ENCODE measurements at regions not wholly inside any gene's neighbourhood (a gene's known extent, or its start where the extent isn't known, plus 50 kb on each side); places are given as distances from the start of the nearest gene placed in this dataset.

GRCh38 chr21:14722841-14723483, 176.8 kb upstream of the SAMSN1 start:
- no peak for DNase-seq (ENCODE audit: low read depth)

GRCh38 chr21:14720237-14720636, 174.1 kb upstream of the SAMSN1 start:
- no peak for DNase-seq (ENCODE audit: low read depth)

- no peak for DNase-seq (ENCODE audit: low read depth)
These were observed 172.8 kb upstream of the SAMSN1 start for GRCh38 chr21:14718951-14719350.

DNA sequence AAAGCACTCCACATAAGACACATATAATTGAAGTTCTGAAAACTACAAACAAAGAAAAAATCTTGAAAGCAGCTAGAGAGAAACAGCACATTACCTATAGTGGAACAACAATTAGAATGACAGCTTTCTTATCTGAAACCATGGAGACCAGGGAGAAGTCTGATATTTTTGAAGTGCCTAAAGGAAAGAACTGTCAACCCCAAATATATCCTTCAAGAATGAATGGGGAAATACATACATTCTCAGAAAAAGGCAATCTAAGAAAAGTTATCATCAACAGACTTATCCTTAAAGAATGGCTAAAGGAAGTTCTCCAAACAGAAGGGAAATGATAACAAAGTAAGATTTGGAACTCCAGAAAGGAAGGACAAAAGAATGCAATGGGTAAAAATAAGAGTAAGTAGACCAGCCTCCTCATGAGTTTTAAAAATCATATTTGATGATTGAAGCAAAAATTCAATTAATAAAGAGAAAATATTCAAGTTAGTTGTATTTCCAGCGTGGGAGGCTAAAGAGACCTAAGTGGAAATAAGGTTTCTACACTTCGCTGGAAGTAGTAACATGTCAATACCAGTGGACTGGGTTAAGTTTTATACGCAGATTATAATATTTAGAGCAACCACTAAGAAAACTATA, 170.8 kb upstream of the SAMSN1 start:
- no peak for DNase-seq (ENCODE audit: low read depth)

- DNase-seq (ENCODE audit: low read depth) = no peak
These were observed 167.0 kb upstream of the SAMSN1 start for GRCh38 chr21:14713109-14713508.

GRCh38 chr21:14712121-14712715, 166.1 kb upstream of the SAMSN1 start:
- no peak for DNase-seq (ENCODE audit: low read depth)

DNA sequence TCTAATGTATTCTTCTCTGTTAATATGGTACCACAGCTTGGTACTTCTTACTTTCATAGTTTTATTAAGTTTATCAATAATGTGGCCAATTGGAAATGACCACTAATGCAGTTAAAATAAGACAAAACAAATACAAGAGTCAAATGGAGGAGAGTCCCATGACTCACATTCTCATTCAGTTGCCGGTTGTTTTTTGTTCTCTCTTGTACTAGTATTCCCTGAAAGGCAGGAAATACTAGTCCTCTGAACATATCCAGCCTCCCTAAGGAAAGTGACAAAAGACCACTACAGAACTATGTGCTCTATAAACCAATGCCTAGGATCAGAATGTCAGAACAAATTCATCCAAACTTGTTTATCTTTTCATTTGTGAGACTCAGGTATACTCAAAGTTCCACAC, 165.2 kb upstream of the SAMSN1 start:
- no peak for DNase-seq (ENCODE audit: low read depth)

GRCh38 chr21:14707511-14708020, 161.5 kb upstream of the SAMSN1 start:
- no peak for DNase-seq (ENCODE audit: low read depth)

DNA sequence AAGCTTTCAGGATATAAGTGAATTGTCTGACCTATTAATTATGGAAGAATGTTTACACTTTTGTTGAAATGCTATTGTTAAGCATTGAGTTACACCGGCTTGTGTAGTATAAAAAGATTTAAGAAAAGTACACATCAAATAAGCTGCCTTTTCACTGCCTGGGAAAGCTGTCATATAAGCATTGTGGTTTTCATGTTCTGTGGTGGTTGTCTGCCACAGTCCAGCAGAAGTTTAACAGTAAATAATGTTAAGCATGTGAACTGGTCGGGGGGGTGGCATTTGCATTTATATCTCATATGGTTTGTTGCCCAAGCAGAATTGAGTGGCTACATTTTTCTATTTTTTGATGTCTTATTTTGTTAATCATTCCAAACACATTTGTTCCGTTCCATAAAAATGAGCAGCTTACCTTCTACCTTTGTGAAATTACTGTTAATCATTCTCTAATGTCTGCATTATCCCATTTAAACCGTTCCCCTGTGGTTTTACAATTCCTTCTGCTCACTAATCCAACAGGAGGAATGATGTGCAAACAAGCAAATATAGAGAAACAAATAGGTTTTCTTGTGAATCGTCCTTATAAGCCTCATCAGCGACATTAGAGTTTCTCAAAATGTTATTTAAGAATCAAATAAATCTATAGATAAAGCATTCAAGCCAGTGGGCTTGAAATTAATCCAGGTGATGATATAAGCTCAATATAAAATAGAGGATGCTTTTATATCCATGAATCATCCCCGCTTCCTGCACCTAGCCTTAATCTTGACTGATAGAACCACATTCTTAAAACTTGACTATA, 160.8 kb upstream of the SAMSN1 start:
- no peak for DNase-seq (ENCODE audit: low read depth)

GRCh38 chr21:14699433-14700407, 153.6 kb upstream of the SAMSN1 start:
- no peak for DNase-seq (ENCODE audit: low read depth)

DNA sequence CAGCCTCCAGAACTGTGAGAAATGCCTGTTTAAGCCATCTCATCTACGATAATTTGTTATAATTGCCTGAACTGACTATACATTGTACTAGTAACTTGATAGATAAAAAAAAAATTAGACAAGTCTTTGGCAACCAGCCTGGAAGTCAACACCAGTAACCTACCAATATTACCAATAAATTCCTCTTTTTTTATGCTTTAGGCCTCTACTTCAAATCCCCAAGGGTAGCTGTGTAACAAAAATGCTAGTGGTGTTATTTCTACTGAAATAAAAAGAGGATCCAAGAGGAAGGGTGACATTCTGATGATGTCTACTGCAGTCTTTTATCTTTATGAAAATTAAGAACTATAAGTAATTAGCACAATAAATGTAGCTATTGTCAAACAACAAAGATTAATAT, 151.7 kb upstream of the SAMSN1 start:
- no peak for DNase-seq (ENCODE audit: low read depth)

DNA sequence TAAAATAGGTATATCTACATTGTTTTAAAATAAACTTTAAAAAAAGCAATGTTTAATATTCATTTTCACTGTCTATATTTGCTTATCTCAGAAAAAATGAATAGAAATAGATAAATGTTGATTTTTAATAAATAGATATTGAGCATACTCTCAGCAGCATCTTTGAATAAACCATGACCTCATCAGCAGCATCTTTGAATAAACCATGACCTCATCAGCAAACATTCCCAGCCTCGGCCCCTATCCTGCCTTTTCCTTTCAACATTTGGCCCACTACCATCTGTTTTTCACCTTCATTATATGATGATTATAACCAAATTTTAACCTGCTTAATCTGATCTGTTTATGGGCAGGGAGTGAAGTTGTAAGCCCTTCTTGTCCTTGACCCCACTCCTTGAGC, 148.7 kb upstream of the SAMSN1 start:
- DNase-seq (ENCODE audit: low read depth) = no peak

DNA sequence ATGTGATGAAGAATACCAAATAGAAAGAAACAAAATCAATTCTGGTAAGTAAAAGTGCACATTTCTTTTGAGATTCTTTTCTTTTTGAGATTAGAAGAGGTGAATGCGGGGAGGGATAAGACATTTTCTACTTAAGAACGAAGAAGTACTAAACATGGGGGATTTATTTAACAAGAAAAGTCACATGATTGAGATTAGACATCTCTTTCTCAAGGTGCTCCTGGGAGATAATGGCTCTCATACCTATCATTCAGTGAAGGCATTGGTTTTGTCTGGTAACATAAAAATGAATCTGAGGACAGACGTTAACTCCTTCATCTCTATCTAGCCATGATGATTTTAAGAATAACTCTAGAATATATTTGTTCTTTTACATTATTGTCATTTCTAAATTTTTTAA, 147.9 kb upstream of the SAMSN1 start:
- no peak for DNase-seq (ENCODE audit: low read depth)

- DNase-seq (ENCODE audit: low read depth) = no peak
These were observed 145.8 kb upstream of the SAMSN1 start for GRCh38 chr21:14691914-14692313.

GRCh38 chr21:14690886-14691285, 144.8 kb upstream of the SAMSN1 start:
- no peak for DNase-seq (ENCODE audit: low read depth)

- DNase-seq (ENCODE audit: low read depth) = no peak
These were observed 142.8 kb upstream of the SAMSN1 start for GRCh38 chr21:14688936-14689335.

- no peak for DNase-seq (ENCODE audit: low read depth)
These were observed 142.3 kb upstream of the SAMSN1 start for GRCh38 chr21:14688412-14688811.

DNA sequence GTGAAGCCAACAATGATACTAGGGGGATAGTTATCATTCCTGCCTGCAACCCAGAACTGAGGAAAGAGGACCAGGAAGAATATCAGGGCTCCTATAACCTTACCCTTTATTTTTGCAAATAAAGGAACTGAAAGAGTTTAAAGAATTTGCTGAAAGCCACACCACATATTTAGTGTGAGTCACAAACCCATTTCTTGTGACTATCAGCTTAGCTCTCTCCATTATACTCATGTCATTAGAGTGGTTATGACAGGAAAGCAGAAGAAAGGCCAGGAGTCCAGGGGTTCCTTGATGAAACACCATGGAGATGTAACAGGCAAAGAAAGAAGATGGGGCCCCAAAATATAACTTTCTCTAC, 141.1 kb upstream of the SAMSN1 start:
- no peak for DNase-seq (ENCODE audit: low read depth)

- no peak for DNase-seq (ENCODE audit: low read depth)
These were observed 140.6 kb upstream of the SAMSN1 start for GRCh38 chr21:14686466-14687267.

DNA sequence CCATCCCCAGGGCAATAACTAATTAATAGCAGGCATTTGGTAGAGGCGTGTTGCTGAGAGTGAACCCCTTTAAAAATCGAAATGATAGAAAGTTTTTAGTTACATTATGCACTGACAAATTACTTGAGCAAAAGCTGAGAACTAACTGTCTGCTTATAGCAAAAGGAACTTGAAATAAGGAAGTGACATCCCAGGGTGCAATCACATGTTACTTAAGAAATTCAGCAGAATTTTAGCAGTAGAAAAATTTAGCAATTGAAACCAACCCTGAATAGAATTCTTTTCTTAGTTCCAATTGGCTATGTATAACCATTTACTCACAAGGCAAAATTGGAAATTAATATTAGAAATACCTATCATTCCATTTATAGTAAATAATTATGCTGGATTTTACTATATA, 139.5 kb upstream of the SAMSN1 start:
- DNase-seq (ENCODE audit: low read depth) = no peak

DNA sequence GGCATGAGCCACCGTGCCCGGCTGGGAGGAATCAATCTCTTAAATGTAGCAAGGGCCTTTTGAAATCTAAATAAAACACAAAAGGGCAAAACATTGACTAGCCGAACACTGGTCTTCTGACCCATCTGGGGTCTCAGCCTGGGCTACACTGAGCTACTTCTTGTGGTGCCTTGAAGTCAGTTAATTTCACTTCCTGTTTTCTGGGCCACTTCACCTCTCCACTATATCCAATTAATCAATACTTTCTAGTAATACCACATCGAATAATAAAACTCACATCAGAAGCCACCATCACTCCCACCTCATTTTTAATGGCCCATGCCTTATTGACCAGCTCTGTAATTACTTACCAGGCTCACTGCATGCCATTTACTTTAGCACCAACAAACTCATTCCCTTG, 138.0 kb upstream of the SAMSN1 start:
- DNase-seq (ENCODE audit: low read depth) = no peak
